Fibroblast of pulmonary artery (primary cell): ENCODE measurements at regions not wholly inside any gene's neighbourhood (a gene's known extent, or its start where the extent isn't known, plus 50 kb on each side); places are given as distances from the start of the nearest gene placed in this dataset.

Experiments used
- DNase-seq: peaks from one replicate; pipeline ENCODE4 v3.0.0-alpha.2; 2010; ENCODE audit warnings: low read depth
- H3K4me3 ChIP-seq: replicated peaks from 2 replicates; pipeline ENCODE4 v1.5.1; 2011; ENCODE audit warnings: low read depth, mild to moderate bottlenecking, control low read depth, low read length, moderate library complexity
- TF ChIP-seq, protein P1 (sequence below): IDR thresholded peaks from 2 replicates; pipeline ENCODE4 v1.5.1; 2011; ENCODE audit warnings: mild to moderate bottlenecking, control low read depth, low read length, inconsistent platforms; ENCODE audit errors: missing control alignments

DNA sequence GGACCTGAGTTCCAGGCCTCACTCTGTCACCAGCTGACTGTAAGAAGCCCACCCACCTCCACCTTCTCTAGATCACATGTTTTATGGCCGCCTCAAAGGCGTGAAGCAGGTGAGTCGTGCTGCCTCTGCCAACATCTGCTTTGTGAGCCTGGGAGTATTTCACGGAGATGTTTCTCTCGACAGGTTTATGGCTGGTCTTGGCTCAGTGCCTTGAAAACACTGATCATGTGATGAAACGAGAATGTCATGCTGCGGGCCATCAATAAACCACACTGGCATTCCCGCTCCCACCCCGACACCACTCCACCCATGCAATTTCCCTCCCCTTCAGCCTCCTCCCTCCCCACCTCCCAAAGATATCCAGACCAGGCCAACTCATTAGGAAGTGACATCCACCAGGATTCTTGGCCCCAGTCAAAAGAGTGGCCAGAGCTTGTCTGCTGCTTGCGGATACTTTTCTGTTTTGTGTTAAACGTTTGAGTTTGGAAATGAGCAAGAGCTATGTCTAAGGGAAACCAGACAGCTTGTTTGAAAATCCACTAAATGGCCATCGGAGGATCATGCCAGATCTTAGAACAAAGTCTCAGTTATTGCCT is 53.8 kb upstream of the NTF3 start:
- no peak overlapping the region for H3K4me3 ChIP-seq
- no peak for DNase-seq
- TF ChIP-seq, protein P1, sequence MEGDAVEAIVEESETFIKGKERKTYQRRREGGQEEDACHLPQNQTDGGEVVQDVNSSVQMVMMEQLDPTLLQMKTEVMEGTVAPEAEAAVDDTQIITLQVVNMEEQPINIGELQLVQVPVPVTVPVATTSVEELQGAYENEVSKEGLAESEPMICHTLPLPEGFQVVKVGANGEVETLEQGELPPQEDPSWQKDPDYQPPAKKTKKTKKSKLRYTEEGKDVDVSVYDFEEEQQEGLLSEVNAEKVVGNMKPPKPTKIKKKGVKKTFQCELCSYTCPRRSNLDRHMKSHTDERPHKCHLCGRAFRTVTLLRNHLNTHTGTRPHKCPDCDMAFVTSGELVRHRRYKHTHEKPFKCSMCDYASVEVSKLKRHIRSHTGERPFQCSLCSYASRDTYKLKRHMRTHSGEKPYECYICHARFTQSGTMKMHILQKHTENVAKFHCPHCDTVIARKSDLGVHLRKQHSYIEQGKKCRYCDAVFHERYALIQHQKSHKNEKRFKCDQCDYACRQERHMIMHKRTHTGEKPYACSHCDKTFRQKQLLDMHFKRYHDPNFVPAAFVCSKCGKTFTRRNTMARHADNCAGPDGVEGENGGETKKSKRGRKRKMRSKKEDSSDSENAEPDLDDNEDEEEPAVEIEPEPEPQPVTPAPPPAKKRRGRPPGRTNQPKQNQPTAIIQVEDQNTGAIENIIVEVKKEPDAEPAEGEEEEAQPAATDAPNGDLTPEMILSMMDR, result no peak

DNA sequence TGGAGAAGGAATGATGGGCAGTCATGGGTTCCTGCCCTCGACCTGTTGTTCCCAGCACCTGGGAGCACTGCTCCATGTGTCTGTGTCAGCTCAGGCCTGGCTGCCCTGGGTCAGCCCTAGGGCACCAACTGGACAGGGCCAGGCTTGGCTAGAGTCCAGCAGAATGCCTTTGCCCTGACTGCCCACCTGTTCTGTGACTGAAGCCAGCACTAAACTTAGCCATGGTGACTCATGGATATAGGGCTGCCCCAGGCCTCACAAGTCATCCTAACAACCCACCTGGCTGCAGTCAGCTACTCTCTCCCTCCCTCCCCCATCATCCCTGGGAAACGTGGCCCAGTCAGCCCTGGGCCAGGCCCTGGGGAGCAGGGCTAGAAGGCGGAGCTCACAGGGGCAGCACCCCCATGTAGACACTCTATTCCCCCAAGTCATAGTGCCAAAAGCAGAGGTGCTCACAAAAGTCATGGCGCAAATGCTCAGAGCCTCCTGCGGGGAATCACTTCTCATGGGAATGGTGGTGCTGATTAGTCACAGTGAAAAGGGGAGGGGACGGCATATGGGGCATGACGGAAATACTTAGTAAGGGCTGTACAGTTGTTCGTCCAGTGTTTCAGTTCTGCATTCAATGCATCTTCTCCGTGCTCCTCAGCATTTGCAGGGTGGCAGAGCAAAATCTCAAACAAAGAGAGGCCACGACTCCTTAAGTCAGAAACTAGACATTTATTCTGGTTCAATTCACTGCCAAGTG is 52.0 kb upstream of the NTF3 start:
- TF ChIP-seq, protein P1, result no peak
- no peak overlapping the region for H3K4me3 ChIP-seq
- DNase-seq, result no peak
